ENCODE measurements at regions not wholly inside any gene's neighbourhood (a gene's known extent, or its start where the extent isn't known, plus 50 kb on each side); places are given as distances from the start of the nearest gene placed in this dataset.

DNA sequence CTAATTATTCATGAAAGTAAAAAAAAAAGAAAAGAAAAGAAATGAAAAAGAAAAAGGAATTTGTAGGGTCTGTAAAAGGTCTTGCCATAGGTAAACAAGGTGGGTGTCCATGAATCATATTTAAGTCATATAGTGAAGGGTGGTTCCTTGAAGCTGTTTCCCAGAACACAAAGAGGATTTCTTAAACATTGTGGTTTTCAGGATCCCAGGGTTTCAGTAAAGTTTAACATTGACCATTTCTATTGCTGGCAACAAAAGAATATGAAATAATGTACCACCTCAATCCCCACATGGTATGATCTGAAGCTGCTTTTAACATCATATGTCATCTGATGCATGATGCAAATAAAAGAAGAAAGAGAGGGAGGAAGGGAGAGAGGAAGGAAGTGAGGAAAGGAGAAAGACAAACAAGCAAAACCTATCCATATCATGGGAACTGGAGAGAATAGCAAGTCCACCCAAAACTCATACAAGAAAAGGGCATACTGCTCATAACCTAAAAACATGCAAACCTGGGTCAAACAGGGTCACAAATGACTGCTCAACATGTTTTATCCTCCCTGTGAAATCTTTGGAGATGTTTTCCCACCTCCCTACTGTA is 663.5 kb downstream of the SORCS1 start:
- H3K27me3 ChIP-seq: no peaks in the 10 kb centered on the region
- H3K4me2 ChIP-seq: no peak overlapping the region
- H3K4me1 ChIP-seq: no peaks in the 10 kb centered on the region
- no peak for TF ChIP-seq Cebpa-rat (IDR thresholded peaks at IDR 0.05)
- H3K9ac ChIP-seq: no peak overlapping the region
- no peaks in the 10 kb centered on the region for H4K20me1 ChIP-seq
- H3K4me3 ChIP-seq: no peak overlapping the region
- no peaks in the 10 kb centered on the region for H3K9me3 ChIP-seq (replicated peaks in 1 of 11)
- no peak overlapping the region for H3K27ac ChIP-seq
- no peaks in the 10 kb centered on the region for H3K36me3 ChIP-seq

DNA sequence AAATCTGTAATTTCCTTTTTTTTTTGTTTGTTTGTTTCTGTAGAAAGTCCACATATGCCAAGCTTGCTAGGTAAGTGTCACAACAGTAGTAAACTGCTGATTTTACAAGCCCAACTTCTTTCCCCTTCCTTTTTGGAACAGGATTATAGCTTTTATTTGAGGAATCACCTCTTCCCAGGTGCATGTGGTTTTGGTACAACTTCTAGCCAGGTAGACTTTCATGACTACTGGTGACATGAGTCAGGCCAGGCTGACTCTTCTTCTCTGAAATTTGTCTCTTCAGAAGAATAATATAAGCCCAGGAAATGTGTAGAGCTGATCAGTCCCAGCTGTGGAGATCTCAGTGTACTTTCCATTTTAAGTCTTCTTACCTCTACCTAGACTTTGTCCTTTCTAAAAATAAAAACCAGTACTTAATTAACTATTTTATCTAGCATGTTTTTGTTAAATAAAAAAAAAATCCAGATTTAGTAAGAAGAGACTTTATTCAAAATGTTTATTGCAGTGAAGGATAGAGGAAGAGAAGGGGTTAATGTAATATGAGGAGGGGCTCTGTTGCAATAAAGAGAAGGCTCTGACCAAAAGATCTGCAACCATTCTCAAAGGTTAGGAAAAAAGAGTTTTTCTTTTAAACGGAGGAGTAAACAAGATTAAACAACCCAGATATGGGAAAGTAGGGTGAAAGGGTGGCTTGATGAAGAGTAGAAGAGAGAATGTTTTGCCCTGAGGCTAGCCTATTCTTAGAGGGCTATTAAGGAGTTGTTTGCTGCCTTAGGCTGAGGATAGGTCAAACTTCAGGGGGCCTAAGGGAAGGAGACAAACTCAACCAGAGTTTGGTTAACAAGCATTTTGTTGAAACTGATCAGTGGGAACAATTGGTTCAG is 664.2 kb downstream of the SORCS1 start:
- no peaks in the 10 kb centered on the region for H4K20me1 ChIP-seq

DNA sequence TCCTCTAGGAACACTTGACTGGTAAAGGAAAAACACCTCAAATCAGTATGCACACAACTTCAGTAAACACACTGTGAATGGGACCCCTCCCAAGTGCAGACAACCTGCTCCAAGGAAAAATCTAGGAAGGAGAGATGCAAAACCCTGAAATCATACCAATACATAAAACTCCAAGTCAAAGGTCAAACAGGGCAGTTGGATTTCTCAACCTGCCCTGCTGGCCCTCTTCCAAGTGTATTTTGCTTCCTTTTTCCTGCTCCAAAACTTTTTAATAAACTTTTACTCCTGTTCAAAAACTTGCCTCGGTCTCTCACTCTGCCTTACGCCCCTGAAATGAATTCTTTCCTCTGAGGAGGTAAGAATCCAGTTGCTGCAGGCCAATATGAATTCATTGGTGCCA is 665.1 kb downstream of the SORCS1 start:
- Histone ChIP-seq H3K9me3 (replicated peaks in 1 of 11) (no peaks in the 10 kb centered on the region), H4K20me1 (no peaks in the 10 kb centered on the region), H3K9ac (no peak overlapping the region), H3K4me2 (no peak overlapping the region), H3K4me3 (no peak overlapping the region), H3K4me1 (no peaks in the 10 kb centered on the region), H3K27me3 (no peaks in the 10 kb centered on the region), H3K27ac (no peak overlapping the region), H3K36me3 (no peaks in the 10 kb centered on the region)
- no peak for TF ChIP-seq Cebpa-rat (IDR thresholded peaks at IDR 0.05)

More for the DNA sequence above, 664.2 kb downstream of the SORCS1 start:
- no peak overlapping the region for H3K4me2 ChIP-seq
- H3K9ac ChIP-seq: no peak overlapping the region
- TF ChIP-seq Cebpa-rat (IDR thresholded peaks at IDR 0.05): no peak
- no peaks in the 10 kb centered on the region for H3K36me3 ChIP-seq
- no peaks in the 10 kb centered on the region for H3K9me3 ChIP-seq (replicated peaks in 1 of 11)
- H3K4me1 ChIP-seq: no peaks in the 10 kb centered on the region
- no peak overlapping the region for H3K4me3 ChIP-seq
- no peak overlapping the region for H3K27ac ChIP-seq
- no peaks in the 10 kb centered on the region for H3K27me3 ChIP-seq

DNA sequence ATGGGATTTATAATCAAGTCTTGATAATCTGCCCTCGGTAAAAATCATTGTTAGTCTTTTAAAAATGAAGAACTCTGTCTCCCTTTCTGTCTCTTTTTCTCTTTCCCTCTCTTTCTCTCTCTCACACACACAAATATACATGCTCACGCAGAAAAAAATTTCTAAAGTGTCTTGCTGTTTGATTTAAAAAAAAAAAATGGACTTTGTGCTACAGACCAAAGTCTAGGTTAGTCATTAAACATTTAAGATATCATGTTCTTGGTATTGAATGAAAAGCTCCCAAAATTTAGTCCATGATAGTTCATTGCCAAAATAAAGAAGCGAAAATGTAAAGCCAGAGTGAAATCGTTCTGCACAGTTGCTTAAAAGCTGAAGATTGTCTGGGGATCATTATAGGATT is 665.8 kb downstream of the SORCS1 start:
- TF ChIP-seq Cebpa-rat (IDR thresholded peaks at IDR 0.05): no peak
- Histone ChIP-seq H3K4me1 (no peaks in the 10 kb centered on the region), H3K4me2 (no peak overlapping the region), H3K36me3 (no peaks in the 10 kb centered on the region), H3K9me3 (replicated peaks in 1 of 11) (no peaks in the 10 kb centered on the region), H3K9ac (no peak overlapping the region), H4K20me1 (no peaks in the 10 kb centered on the region), H3K27ac (no peak overlapping the region), H3K27me3 (no peaks in the 10 kb centered on the region), H3K4me3 (no peak overlapping the region)

DNA sequence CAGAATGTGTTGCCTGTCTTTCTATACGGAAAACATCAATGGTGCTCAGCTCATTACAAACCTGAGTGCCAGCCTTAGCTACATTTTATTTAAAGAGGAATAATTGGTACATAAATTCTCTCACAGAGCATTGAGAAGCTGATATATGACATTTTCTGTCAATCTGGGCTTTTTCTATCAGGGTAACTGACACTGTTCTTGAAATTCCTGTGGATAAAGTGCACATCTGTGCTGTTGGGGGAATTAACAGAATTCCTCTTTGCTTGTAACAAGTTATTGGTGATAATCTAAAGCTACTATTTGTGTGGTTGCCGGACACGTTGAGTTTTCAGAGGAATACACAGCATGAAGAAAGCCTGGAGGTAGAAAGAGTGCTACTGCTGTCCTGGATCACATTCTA is 668.6 kb downstream of the SORCS1 start:
- H3K4me1 ChIP-seq: no peaks in the 10 kb centered on the region
- no peaks in the 10 kb centered on the region for H3K36me3 ChIP-seq
- no peak overlapping the region for H3K27ac ChIP-seq
- H3K4me3 ChIP-seq: no peak overlapping the region
- H4K20me1 ChIP-seq: no peaks in the 10 kb centered on the region
- no peak for TF ChIP-seq Cebpa-rat (IDR thresholded peaks at IDR 0.05)
- H3K27me3 ChIP-seq: no peaks in the 10 kb centered on the region
- no peak overlapping the region for H3K4me2 ChIP-seq
- no peak overlapping the region for H3K9ac ChIP-seq
- H3K9me3 ChIP-seq (replicated peaks in 1 of 11): no peaks in the 10 kb centered on the region

DNA sequence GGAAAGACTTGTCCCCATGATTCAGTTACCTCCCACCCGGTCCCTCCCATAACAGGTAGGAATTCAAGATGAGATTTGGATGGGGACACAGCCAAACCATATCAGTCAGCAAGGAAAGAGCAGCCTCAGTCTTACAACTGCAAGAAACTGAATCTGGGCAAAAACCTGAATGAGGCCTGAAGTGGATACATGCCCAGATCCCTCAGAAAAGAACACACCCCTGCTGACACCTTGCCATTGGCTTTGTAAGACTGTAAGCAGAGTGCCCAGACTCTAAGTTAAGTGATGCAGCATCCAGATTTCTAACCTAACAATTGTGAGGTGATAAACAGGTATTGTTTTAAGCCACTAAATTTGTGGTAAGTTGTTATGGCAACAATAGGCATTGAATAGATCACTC is 670.8 kb downstream of the SORCS1 start:
- no peak overlapping the region for H3K4me2 ChIP-seq
- H3K27me3 ChIP-seq: no peaks in the 10 kb centered on the region
- no peak overlapping the region for H3K4me3 ChIP-seq
- TF ChIP-seq Cebpa-rat (IDR thresholded peaks at IDR 0.05): no peak
- no peaks in the 10 kb centered on the region for H3K4me1 ChIP-seq
- no peaks in the 10 kb centered on the region for H4K20me1 ChIP-seq
- no peaks in the 10 kb centered on the region for H3K9me3 ChIP-seq (replicated peaks in 1 of 11)
- H3K27ac ChIP-seq: no peak overlapping the region
- no peak overlapping the region for H3K9ac ChIP-seq
- H3K36me3 ChIP-seq: no peaks in the 10 kb centered on the region

DNA sequence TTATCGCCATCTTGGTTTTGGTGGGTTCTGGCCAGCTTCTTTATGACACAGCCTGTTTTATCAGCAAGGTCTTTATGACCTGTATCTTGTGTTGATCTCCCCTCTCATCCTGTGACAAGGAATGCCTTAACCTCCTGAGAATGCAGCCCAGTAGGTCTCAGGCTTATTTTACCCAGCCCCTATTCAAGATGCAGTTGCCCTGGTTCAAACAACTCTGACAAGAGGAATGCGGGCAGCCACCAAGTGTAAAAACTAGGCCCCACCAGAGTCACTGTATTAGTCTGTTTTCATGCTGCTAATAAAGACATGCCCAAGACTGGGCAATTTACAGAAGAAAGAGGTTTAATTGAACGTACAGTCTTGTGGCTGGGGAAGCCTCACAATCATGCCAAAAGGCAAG is 671.3 kb downstream of the SORCS1 start:
- TF ChIP-seq Cebpa-rat (IDR thresholded peaks at IDR 0.05): no peak
- H3K36me3 ChIP-seq: no peaks in the 10 kb centered on the region
- H3K4me2 ChIP-seq: no peak overlapping the region
- H3K9ac ChIP-seq: no peak overlapping the region
- H3K4me1 ChIP-seq: no peaks in the 10 kb centered on the region
- no peaks in the 10 kb centered on the region for H4K20me1 ChIP-seq
- no peaks in the 10 kb centered on the region for H3K27me3 ChIP-seq
- H3K9me3 ChIP-seq (replicated peaks in 1 of 11): no peaks in the 10 kb centered on the region
- no peak overlapping the region for H3K4me3 ChIP-seq
- H3K27ac ChIP-seq: no peak overlapping the region

DNA sequence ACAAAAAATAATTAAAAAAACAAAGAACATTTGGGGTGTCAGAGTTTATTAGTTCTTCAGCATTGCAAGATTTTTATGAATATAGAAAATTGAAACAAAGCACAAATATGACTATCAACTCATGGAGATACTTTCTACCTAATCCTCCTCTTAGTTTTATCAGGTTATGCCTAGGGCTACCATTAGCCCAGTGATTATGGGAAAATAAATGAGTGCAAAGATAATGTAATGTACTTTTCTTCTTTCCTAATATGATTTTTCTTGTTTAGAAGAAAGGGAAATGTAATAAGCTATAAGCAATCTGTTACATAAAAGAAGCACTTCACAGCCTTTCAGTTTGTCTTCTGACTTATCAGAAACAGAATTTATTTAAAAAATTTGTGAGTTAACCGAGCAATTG is 676.8 kb downstream of the SORCS1 start:
- H3K27ac ChIP-seq: no peak overlapping the region
- H3K4me1 ChIP-seq: no peaks in the 10 kb centered on the region
- H3K9ac ChIP-seq: no peak overlapping the region
- no peak overlapping the region for H3K4me3 ChIP-seq
- H3K9me3 ChIP-seq (replicated peaks in 1 of 11): no peaks in the 10 kb centered on the region
- no peak for TF ChIP-seq Cebpa-rat (IDR thresholded peaks at IDR 0.05)
- H4K20me1 ChIP-seq: no peaks in the 10 kb centered on the region
- no peaks in the 10 kb centered on the region for H3K36me3 ChIP-seq
- no peak overlapping the region for H3K4me2 ChIP-seq
- no peaks in the 10 kb centered on the region for H3K27me3 ChIP-seq

DNA sequence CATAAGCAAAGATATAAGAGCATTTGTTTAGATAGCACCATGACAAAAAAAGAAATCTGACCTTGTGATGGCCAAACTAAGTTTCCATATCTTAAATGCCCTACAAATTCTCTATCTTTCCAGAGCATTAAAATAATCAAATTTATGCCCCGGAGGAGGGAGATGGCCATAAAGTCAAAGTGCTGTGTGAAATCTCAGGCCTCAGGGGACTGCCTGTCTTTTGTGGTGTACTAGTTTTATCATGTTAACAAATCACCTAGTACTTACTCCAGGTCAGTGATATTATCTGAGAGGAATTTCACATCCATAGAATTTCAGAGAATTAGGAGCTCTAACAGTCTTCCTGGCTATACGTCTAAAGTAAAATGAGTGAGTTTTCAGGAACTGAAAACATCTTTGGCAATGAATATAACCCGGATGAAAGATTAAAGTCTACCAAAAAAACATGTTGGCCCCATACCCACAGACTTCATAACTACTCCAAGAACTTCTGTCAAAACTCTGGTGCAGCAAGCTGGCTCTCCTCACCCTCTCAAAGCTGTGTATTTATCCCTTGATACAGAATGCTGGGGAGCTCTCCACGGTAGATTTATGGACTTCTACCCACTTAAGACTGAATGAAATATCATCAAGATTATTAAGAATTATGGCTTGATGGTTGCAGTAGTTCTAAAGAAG is 682.8 kb downstream of the SORCS1 start:
- no peak overlapping the region for H3K27ac ChIP-seq
- H3K9ac ChIP-seq: no peak overlapping the region
- H3K27me3 ChIP-seq: no peaks in the 10 kb centered on the region
- H4K20me1 ChIP-seq: no peaks in the 10 kb centered on the region
- H3K4me3 ChIP-seq: no peak overlapping the region
- no peaks in the 10 kb centered on the region for H3K4me1 ChIP-seq
- H3K4me2 ChIP-seq: no peak overlapping the region
- no peaks in the 10 kb centered on the region for H3K9me3 ChIP-seq (replicated peaks in 1 of 11)
- H3K36me3 ChIP-seq: no peaks in the 10 kb centered on the region
- TF ChIP-seq Cebpa-rat (IDR thresholded peaks at IDR 0.05): no peak
